Endodermal cell (in vitro differentiated cells): ENCODE measurements at regions not wholly inside any gene's neighbourhood (a gene's known extent, or its start where the extent isn't known, plus 50 kb on each side); places are given as distances from the start of the nearest gene placed in this dataset.

Experiments used
- DNase-seq: peaks from one replicate; pipeline ENCODE4 v3.0.0-alpha.2; 2017
- H3K27ac ChIP-seq: 2 replicates; pipeline ENCODE4 v1.5.1; 2013; ENCODE audit warnings: mild to moderate bottlenecking, low read depth, low read length, moderate library complexity
- H3K27me3 ChIP-seq: 2 replicates; pipeline ENCODE4 v1.6.1; 2013; ENCODE audit warnings: mild to moderate bottlenecking, low read length, moderate library complexity; ENCODE audit not compliant: insufficient read depth, control insufficient read depth, poor library complexity, severe bottlenecking
- H3K36me3 ChIP-seq: 2 replicates; pipeline ENCODE4 v1.7.0; 2013; ENCODE audit warnings: mild to moderate bottlenecking, low read length, moderate library complexity; ENCODE audit not compliant: control insufficient read depth, insufficient read depth
- H3K4me1 ChIP-seq: one replicate; pipeline ENCODE4 v1.7.0; 2013; ENCODE audit warnings: low read length; ENCODE audit not compliant: control insufficient read depth, insufficient read depth
- H3K4me3 ChIP-seq: 2 replicates; pipeline ENCODE4 v1.5.1; 2013; ENCODE audit warnings: mild to moderate bottlenecking, low read length, moderate library complexity
- H3K9ac ChIP-seq: 2 replicates; pipeline ENCODE4 v1.6.1; 2013; ENCODE audit warnings: mild to moderate bottlenecking, low read length, moderate library complexity; ENCODE audit not compliant: poor library complexity, severe bottlenecking; ENCODE audit errors: extremely low read depth
- H3K9me3 ChIP-seq: 2 replicates; pipeline ENCODE4 v1.6.1; 2013; ENCODE audit warnings: mild to moderate bottlenecking, low read length, moderate library complexity; ENCODE audit not compliant: control insufficient read depth
- H3K27ac Mint-ChIP-seq: 2 replicates; pipeline ENCODE4 v1.8.0; 2020; ENCODE audit warnings: mixed read lengths
- H3K27me3 Mint-ChIP-seq: 2 replicates; pipeline ENCODE4 v1.8.0; 2021; ENCODE audit warnings: mild to moderate bottlenecking, mixed read lengths; ENCODE audit not compliant: insufficient read depth
- H3K36me3 Mint-ChIP-seq: 2 replicates; pipeline ENCODE4 v1.8.0; 2020; ENCODE audit warnings: low read depth, mixed read lengths
- H3K4me1 Mint-ChIP-seq: 2 replicates; pipeline ENCODE4 v1.8.0; 2020; ENCODE audit warnings: mixed read lengths
- H3K4me3 Mint-ChIP-seq: 2 replicates; pipeline ENCODE4 v1.8.0; 2020; ENCODE audit warnings: mild to moderate bottlenecking, moderate library complexity, mixed read lengths
- H3K9me3 Mint-ChIP-seq: 2 replicates; pipeline ENCODE4 v1.8.0; 2020; ENCODE audit warnings: mild to moderate bottlenecking, mixed read lengths
- WGBS, 2 experiments: methylation state at CpG; one replicate each; pipeline versions ENCODE4 v1.1.5 to v1.1.7; 2013; ENCODE audit warnings: missing lambda C conversion rate in 2 of 2, mixed read lengths in 1 of 2; ENCODE audit not compliant: insufficient coverage in 1 of 2, insufficient read length in 1 of 2; 5-methylcytosine and 5-hydroxymethylcytosine counted together
- TF ChIP-seq, protein P1 (sequence below): fragments of 200-600 bp; sonication (generic); conservative IDR thresholded peaks from 2 replicates; pipeline ENCODE4 v1.5.0; 2021; ENCODE audit warnings: antibody characterized with exemption, mild to moderate bottlenecking

DNA sequence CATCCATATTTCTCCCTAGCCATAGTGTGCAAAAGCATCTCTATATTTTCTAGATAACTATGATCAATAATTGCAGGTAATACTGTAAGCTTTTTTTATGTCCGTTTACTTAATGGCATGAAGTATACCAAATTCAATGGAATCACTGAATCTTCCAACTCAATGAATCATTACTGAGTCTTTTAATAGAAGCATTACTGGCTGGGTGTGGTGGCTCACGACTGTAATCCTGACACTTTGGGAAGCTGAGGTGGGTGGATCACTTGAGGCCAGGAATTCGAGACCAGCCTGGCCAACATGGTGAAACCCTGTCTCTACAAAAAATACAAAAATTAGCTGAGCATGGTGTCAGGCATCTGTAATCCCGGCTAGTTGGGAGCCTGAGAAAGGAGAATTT is 372.5 kb downstream of the BMPER start:
- no peak for DNase-seq
- Histone ChIP-seq H3K4me3 (no peak overlapping the region), H3K4me1 (no peaks in the 10 kb centered on the region), H3K9ac (no peak overlapping the region), H3K27me3 (no peaks in the 10 kb centered on the region), H3K36me3 (no peaks in the 10 kb centered on the region), H3K27ac (no peak overlapping the region), H3K9me3 (peaks cover 22% of the 10 kb centered on the region)
- Mint-ChIP-seq H3K27me3 (no peaks in the 10 kb centered on the region), H3K4me1 (peaks cover 3% of the 10 kb centered on the region), H3K4me3 (no peak overlapping the region), H3K27ac (no peak overlapping the region), H3K36me3 (peaks cover 6% of the 10 kb centered on the region), H3K9me3 (peaks cover 20% of the 10 kb centered on the region)
- WGBS, 2 experiments = 72 to 91% methylated on average over 3 to 4 of the region's 4 CpGs
- TF ChIP-seq, protein P1, sequence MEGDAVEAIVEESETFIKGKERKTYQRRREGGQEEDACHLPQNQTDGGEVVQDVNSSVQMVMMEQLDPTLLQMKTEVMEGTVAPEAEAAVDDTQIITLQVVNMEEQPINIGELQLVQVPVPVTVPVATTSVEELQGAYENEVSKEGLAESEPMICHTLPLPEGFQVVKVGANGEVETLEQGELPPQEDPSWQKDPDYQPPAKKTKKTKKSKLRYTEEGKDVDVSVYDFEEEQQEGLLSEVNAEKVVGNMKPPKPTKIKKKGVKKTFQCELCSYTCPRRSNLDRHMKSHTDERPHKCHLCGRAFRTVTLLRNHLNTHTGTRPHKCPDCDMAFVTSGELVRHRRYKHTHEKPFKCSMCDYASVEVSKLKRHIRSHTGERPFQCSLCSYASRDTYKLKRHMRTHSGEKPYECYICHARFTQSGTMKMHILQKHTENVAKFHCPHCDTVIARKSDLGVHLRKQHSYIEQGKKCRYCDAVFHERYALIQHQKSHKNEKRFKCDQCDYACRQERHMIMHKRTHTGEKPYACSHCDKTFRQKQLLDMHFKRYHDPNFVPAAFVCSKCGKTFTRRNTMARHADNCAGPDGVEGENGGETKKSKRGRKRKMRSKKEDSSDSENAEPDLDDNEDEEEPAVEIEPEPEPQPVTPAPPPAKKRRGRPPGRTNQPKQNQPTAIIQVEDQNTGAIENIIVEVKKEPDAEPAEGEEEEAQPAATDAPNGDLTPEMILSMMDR = no peak

DNA sequence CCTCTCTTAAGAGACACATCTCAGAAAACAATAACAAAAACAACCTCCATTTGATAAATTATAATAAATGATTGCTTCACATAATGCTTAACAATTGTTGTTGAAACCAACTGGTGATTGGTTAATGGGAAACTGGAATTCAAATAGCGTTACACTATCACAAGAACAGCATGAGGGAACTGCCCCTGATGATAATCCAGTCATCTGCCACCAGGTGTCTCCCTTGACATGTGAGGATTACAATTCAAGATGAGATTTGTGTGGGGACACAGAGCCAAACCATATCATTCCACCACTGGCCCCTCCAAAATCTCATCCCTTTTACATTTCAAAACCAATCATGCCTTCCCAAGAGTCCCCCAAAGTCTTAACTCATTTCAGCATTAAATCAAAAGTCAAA is 375.9 kb downstream of the BMPER start:
- Histone ChIP-seq H3K27me3 (no peaks in the 10 kb centered on the region), H3K4me3 (peak overlapping the region; percentile 31), H3K4me1 (no peaks in the 10 kb centered on the region), H3K9ac (no peak overlapping the region), H3K36me3 (no peaks in the 10 kb centered on the region), H3K27ac (no peak overlapping the region), H3K9me3 (peaks cover 36% of the 10 kb centered on the region)
- Mint-ChIP-seq H3K27me3 (no peaks in the 10 kb centered on the region), H3K9me3 (peaks cover 30% of the 10 kb centered on the region), H3K4me1 (peaks cover 3% of the 10 kb centered on the region), H3K4me3 (no peak overlapping the region), H3K36me3 (peaks cover 6% of the 10 kb centered on the region), H3K27ac (no peak overlapping the region)
- WGBS, 2 experiments = 100% methylated on average over 1 of the region's 1 CpG
- DNase-seq = no peak
- TF ChIP-seq, protein P1 = peak; percentile 50

DNA sequence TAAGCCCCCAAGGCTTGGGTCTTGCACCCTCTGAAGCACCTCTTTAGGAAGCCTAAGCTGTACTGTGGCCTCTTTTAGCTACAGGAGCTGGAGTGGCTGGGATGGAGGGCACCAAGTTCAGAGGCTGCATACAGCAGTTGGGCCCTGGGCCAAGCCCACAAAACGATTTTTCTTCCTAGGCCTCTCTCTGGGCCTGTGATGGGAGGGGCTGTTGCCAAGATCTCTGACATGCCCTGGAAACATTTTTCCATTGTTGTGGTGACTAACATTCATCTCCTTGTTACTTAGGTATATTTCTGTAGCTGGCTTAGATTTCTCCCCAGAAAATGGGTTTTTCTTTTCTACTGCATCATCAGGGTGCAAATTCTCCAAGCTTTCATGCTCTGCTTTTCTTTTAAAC is 375.7 kb upstream of the NPSR1 start:
- 65% methylated on average over 1 of the region's 1 CpG; no CpG with 5 or more reads in 1 of the 2 experiments for WGBS, 2 experiments
- Mint-ChIP-seq H3K27me3 (no peaks in the 10 kb centered on the region), H3K9me3 (peaks cover 30% of the 10 kb centered on the region), H3K36me3 (peaks cover 6% of the 10 kb centered on the region), H3K4me3 (no peak overlapping the region), H3K4me1 (no peaks in the 10 kb centered on the region), H3K27ac (no peak overlapping the region)
- H3K27me3 ChIP-seq = no peaks in the 10 kb centered on the region
- peaks cover 36% of the 10 kb centered on the region for H3K9me3 ChIP-seq
- H3K4me1 ChIP-seq = no peaks in the 10 kb centered on the region
- no peak overlapping the region for H3K4me3 ChIP-seq
- TF ChIP-seq, protein P1 = no peak
- H3K27ac ChIP-seq = no peak overlapping the region
- DNase-seq = no peak
- H3K9ac ChIP-seq = no peak overlapping the region
- H3K36me3 ChIP-seq = no peaks in the 10 kb centered on the region
